HG03571 (cell line): ENCODE measurements at regions not wholly inside any gene's neighbourhood (a gene's known extent, or its start where the extent isn't known, plus 50 kb on each side); places are given as distances from the start of the nearest gene placed in this dataset.
"Not testable (repeated sequence)": the region's sequence is repeated elsewhere in the genome, so short reads cannot be mapped to it uniquely, and the experiment has no call there.

Source experiments
- ATAC-seq: cut with Tn5 transposase; IDR thresholded peaks from one replicate; pipeline ENCODE4 v1.9.1; 2021; ENCODE audit not compliant: unreplicated experiment

GRCh38 chr1:83295594-83295993 is 703.3 kb downstream of the TTLL7 start:
- not testable (repeated sequence) for ATAC-seq

GRCh38 chr1:83287391-83287790 is 711.5 kb downstream of the TTLL7 start:
- not testable (repeated sequence) for ATAC-seq

- not testable (repeated sequence) for ATAC-seq
Measured at GRCh38 chr1:83274656-83275055, 724.3 kb downstream of the TTLL7 start.

GRCh38 chr1:83272484-83272883 is 726.4 kb downstream of the TTLL7 start:
- not testable (repeated sequence) for ATAC-seq

GRCh38 chr1:83271834-83272233 is 727.1 kb downstream of the TTLL7 start:
- ATAC-seq = not testable (repeated sequence)

- ATAC-seq = not testable (repeated sequence)
Measured at GRCh38 chr1:83270801-83271200, 728.1 kb downstream of the TTLL7 start.

GRCh38 chr1:83263808-83264207 is 735.1 kb downstream of the TTLL7 start:
- not testable (repeated sequence) for ATAC-seq

- ATAC-seq = not testable (repeated sequence)
Measured at GRCh38 chr1:83251687-83252086, 747.2 kb downstream of the TTLL7 start.

- not testable (repeated sequence) for ATAC-seq
Measured at GRCh38 chr1:83246780-83247179, 752.2 kb downstream of the TTLL7 start.

GRCh38 chr1:83244832-83245231 is 754.1 kb downstream of the TTLL7 start:
- not testable (repeated sequence) for ATAC-seq

GRCh38 chr1:83239568-83239967 is 759.4 kb downstream of the TTLL7 start:
- ATAC-seq = not testable (repeated sequence)

- not testable (repeated sequence) for ATAC-seq
Measured at GRCh38 chr1:83238654-83239053, 760.3 kb downstream of the TTLL7 start.

GRCh38 chr1:83219788-83220187 is 779.1 kb downstream of the TTLL7 start:
- not testable (repeated sequence) for ATAC-seq

GRCh38 chr1:83218036-83218716 is 780.8 kb downstream of the TTLL7 start:
- ATAC-seq = not testable (repeated sequence)

- not testable (repeated sequence) for ATAC-seq
Measured at GRCh38 chr1:83214317-83214716, 784.6 kb downstream of the TTLL7 start.

GRCh38 chr1:83213648-83214047 is 785.3 kb downstream of the TTLL7 start:
- not testable (repeated sequence) for ATAC-seq

GRCh38 chr1:83212033-83212432 is 786.9 kb downstream of the TTLL7 start:
- ATAC-seq = not testable (repeated sequence)

- not testable (repeated sequence) for ATAC-seq
Measured at GRCh38 chr1:83208540-83208939, 790.4 kb downstream of the TTLL7 start.

- not testable (repeated sequence) for ATAC-seq
Measured at GRCh38 chr1:83194610-83195009, 804.3 kb downstream of the TTLL7 start.

GRCh38 chr1:83182033-83182728 is 816.8 kb downstream of the TTLL7 start:
- ATAC-seq = not testable (repeated sequence)

GRCh38 chr1:83180621-83181020 is 818.3 kb downstream of the TTLL7 start:
- ATAC-seq = not testable (repeated sequence)

GRCh38 chr1:83167634-83168033 is 831.3 kb downstream of the TTLL7 start:
- not testable (repeated sequence) for ATAC-seq
